MCF 10A (cell line): ENCODE measurements at regions not wholly inside any gene's neighbourhood (a gene's known extent, or its start where the extent isn't known, plus 50 kb on each side); places are given as distances from the start of the nearest gene placed in this dataset.

ENCODE experiments used
- BruUV-seq: library from RNA; stranded (reverse); fragments of 400-500 nt; replicated peaks from 2 replicates; lab custom pipeline; 2021; lab: Mats Ljungman, UMichigan
- CTCF ChIA-PET: fragments of 300-600 bp; sonication (Branson Sonifier 250); formaldehyde crosslinking; extraction: SDS; loops from one replicate; lab custom pipeline; 2021; ENCODE audit warnings: antibody characterized with exemption, inconsistent platforms; lab: Yijun Ruan, JAX
- POLR2A ChIA-PET: fragments of 300-600, 350-650 bp; sonication (Branson Sonifier 250); formaldehyde crosslinking; extraction: SDS; loops from one replicate; lab custom pipeline; 2020; ENCODE audit warnings: antibody characterized with exemption, inconsistent platforms; lab: Yijun Ruan, JAX
- DNase-seq: peaks from one replicate; pipeline ENCODE4 v3.0.0-alpha.2; 2018; ENCODE audit not compliant: unreplicated experiment
- H3K27ac Mint-ChIP-seq: one replicate; pipeline ENCODE4 v1.8.0; 2022; ENCODE audit warnings: mild to moderate bottlenecking, low read depth, mixed read lengths; ENCODE audit not compliant: unreplicated experiment
- H3K27me3 Mint-ChIP-seq: one replicate; pipeline ENCODE4 v1.8.0; 2022; ENCODE audit warnings: mixed read lengths; ENCODE audit not compliant: insufficient read depth, unreplicated experiment
- H3K36me3 Mint-ChIP-seq: one replicate; pipeline ENCODE4 v1.8.0; 2022; ENCODE audit warnings: mild to moderate bottlenecking, moderate library complexity, mixed read lengths; ENCODE audit not compliant: insufficient read depth, unreplicated experiment
- H3K4me1 Mint-ChIP-seq: one replicate; pipeline ENCODE4 v1.8.0; 2022; ENCODE audit warnings: mixed read lengths; ENCODE audit not compliant: insufficient read depth, unreplicated experiment
- H3K4me3 Mint-ChIP-seq: one replicate; pipeline ENCODE4 v1.8.0; 2022; ENCODE audit warnings: mild to moderate bottlenecking, moderate library complexity, mixed read lengths; ENCODE audit not compliant: unreplicated experiment
- H3K9me3 Mint-ChIP-seq: one replicate; pipeline ENCODE4 v1.8.0; 2022; ENCODE audit warnings: mixed read lengths; ENCODE audit not compliant: unreplicated experiment
- intact Hi-C: fragments of 100-400 bp; cut with micrococcal nuclease; formaldehyde crosslinking; loops from 2 replicates; pipeline ENCODE4 v1.14.1; 2022
- TF ChIP-seq, protein P1 (sequence below): fragments of 200-600 bp; IDR thresholded peaks from one replicate; pipeline ENCODE4 v1.8.0; 2022; ENCODE audit warnings: antibody characterized with exemption, mild to moderate bottlenecking; ENCODE audit not compliant: unreplicated experiment

DNA sequence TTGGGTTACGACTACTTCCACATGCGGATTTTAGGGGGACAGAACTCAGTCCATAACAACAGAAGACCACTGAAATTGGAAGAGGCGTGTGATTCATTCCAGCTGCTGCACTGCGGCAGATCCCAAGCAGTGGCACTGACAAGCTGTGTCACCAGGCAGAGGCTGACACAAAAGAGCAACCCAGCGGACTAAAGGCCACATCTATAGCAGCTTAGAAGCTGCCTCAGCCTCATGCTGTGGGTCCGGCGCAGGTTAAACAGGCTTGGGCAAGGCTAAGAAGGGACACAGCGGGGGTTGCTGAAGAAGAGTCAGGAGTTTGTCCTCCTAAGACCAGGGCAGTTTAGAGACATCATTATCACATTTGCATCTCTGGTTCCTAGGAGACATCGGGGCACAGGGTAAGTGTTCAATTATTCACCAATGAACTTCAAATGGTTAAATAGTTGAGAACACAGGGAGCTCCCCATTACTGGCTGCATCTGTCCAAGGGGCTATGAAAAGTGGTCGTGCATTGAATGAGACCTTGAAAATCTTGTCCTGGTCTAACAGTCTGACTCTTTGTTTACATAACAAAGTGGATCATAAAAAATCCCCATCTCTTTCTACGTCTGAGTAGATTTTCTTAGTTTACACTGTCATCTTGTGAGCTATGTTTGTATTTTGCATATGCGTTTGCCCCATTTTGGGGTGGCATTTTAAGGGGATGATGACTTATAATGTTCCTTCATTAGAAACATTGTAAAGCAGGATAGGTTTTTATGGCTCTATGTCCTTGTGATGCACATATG, 162.3 kb upstream of the TRIB2 start:
- no TSS peak for BruUV-seq
- Mint-ChIP-seq H3K4me1 (peaks cover 17% of the 10 kb centered on the region), H3K36me3 (no peaks in the 10 kb centered on the region), H3K27me3 (no peaks in the 10 kb centered on the region), H3K4me3 (no peak overlapping the region), H3K9me3 (no peaks in the 10 kb centered on the region), H3K27ac (no peak overlapping the region)
- no peak for DNase-seq
- CTCF ChIA-PET: interaction anchor here (0.7 to 1.3 kb wide), 3 partner anchors 11 to 377 kb away, joined by 3 to 5 read pairs (median 4); no protein-coding TSS in a partner anchor
- TF ChIP-seq, protein P1, sequence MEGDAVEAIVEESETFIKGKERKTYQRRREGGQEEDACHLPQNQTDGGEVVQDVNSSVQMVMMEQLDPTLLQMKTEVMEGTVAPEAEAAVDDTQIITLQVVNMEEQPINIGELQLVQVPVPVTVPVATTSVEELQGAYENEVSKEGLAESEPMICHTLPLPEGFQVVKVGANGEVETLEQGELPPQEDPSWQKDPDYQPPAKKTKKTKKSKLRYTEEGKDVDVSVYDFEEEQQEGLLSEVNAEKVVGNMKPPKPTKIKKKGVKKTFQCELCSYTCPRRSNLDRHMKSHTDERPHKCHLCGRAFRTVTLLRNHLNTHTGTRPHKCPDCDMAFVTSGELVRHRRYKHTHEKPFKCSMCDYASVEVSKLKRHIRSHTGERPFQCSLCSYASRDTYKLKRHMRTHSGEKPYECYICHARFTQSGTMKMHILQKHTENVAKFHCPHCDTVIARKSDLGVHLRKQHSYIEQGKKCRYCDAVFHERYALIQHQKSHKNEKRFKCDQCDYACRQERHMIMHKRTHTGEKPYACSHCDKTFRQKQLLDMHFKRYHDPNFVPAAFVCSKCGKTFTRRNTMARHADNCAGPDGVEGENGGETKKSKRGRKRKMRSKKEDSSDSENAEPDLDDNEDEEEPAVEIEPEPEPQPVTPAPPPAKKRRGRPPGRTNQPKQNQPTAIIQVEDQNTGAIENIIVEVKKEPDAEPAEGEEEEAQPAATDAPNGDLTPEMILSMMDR: no peak
- intact Hi-C loops: loop anchor here (10.0 kb wide), 1 partner anchor 160 kb away; the partner anchor contains the start of gene TRIB2
- POLR2A ChIA-PET: interaction anchor here (0.8 to 1.2 kb wide), 2 partner anchors 18 to 724 kb away, joined by 3 to 4 read pairs; no protein-coding TSS in a partner anchor

GRCh38 chr2:12555012-12555645, 161.6 kb upstream of the TRIB2 start:
- TF ChIP-seq, protein P1: no peak
- intact Hi-C loops: loop anchor here (10.0 kb wide), 1 partner anchor 160 kb away; the partner anchor contains the start of gene TRIB2
- Mint-ChIP-seq H3K27ac (no peak overlapping the region), H3K4me3 (no peak overlapping the region), H3K9me3 (no peaks in the 10 kb centered on the region), H3K4me1 (peaks cover 17% of the 10 kb centered on the region), H3K36me3 (no peaks in the 10 kb centered on the region), H3K27me3 (no peaks in the 10 kb centered on the region)
- ChIA-PET CTCF (interaction anchor here (0.7 to 1.3 kb wide), 3 partner anchors 12 to 376 kb away, joined by 3 to 5 read pairs (median 3); no protein-coding TSS in a partner anchor), POLR2A (interaction anchor here (1.0 to 1.2 kb wide), 2 partner anchors 19 to 162 kb away, joined by 3 to 4 read pairs; no protein-coding TSS in a partner anchor)
- peak; percentile 52 for DNase-seq
- no TSS peak for BruUV-seq

- CTCF ChIA-PET: interaction anchor here (0.6 to 1.4 kb wide), 4 partner anchors 12 to 693 kb away, joined by 3 to 7 read pairs (median 3); partner anchors contain the start of gene TRIB2
- no peaks in the 10 kb centered on the region for H3K9me3 Mint-ChIP-seq
- DNase-seq: peak; percentile 58
- intact Hi-C loops: loop anchor here (10.0 kb wide), 1 partner anchor 158 kb away; the partner anchor contains the start of gene TRIB2
- POLR2A ChIA-PET: interaction anchor here (1.7 kb wide), 1 partner anchor 63 kb away, joined by 7 read pairs; no protein-coding TSS in a partner anchor
- H3K4me3 Mint-ChIP-seq: no peak overlapping the region
- H3K27ac Mint-ChIP-seq: no peak overlapping the region
- H3K4me1 Mint-ChIP-seq: peaks cover 17% of the 10 kb centered on the region
- BruUV-seq: no TSS peak
- H3K27me3 Mint-ChIP-seq: no peaks in the 10 kb centered on the region
- TF ChIP-seq, protein P1: no peak
- no peaks in the 10 kb centered on the region for H3K36me3 Mint-ChIP-seq
These were observed 160.0 kb upstream of the TRIB2 start for GRCh38 chr2:12556762-12557161.
